GM12872 (cell line): ENCODE measurements at regions not wholly inside any gene's neighbourhood (a gene's known extent, or its start where the extent isn't known, plus 50 kb on each side); places are given as distances from the start of the nearest gene placed in this dataset.

Experiments used
- CTCF ChIP-seq: IDR thresholded peaks from 3 replicates; pipeline ENCODE4 v1.5.1; 2011; ENCODE audit warnings: low read depth, mild to moderate bottlenecking, low read length, moderate library complexity; ENCODE audit not compliant: insufficient read depth

GRCh38 chr16:52709306-52709705 is 162.4 kb upstream of the TOX3 start:
- TF ChIP-seq CTCF = no peak

- no peak for TF ChIP-seq CTCF
Measured at GRCh38 chr16:52708476-52708875, 161.5 kb upstream of the TOX3 start.

- no peak for TF ChIP-seq CTCF
Measured at GRCh38 chr16:52707676-52708337, 160.9 kb upstream of the TOX3 start.

- TF ChIP-seq CTCF = no peak
Measured at GRCh38 chr16:52705122-52705521, 158.2 kb upstream of the TOX3 start.

GRCh38 chr16:52697971-52698370 is 151.0 kb upstream of the TOX3 start:
- no peak for TF ChIP-seq CTCF

GRCh38 chr16:52696126-52696525 is 149.2 kb upstream of the TOX3 start:
- TF ChIP-seq CTCF = no peak

GRCh38 chr16:52690468-52690867 is 143.5 kb upstream of the TOX3 start:
- no peak for TF ChIP-seq CTCF
